ENCODE measurements at regions not wholly inside any gene's neighbourhood (a gene's known extent, or its start where the extent isn't known, plus 50 kb on each side); places are given as distances from the start of the nearest gene placed in this dataset.
"Not testable (repeated sequence)": the region's sequence is repeated elsewhere in the genome, so short reads cannot be mapped to it uniquely, and the experiment has no call there.

DNA sequence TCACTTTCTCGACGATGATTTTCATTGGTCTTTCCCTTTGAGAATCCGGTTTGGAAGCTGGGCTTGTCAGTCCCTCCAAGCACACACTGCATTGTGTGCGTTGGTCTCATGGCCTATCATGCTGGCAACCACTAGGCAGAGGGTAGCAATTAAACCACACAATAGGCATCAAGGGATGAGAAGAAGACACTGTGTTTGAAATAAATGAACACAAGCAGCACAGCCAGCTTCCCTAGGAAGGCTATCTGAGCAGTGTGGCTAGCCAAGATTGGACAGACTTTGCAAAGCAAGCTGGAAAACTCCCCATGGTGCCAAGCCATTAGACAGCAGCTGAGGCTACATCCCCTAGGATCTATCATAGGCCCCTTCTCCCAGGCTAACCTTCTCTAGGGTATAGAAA, 288.7 kb downstream of the NUF2 start:
- Histone ChIP-seq H3K4me3 (no peak overlapping the region), H3K27me3 (ENCODE audit: low read depth) (no peaks in the 10 kb centered on the region), H3K9me3 (replicated peaks) (no peaks in the 10 kb centered on the region), H3K27ac (replicated peaks) (no peak overlapping the region), H3K4me1 (no peaks in the 10 kb centered on the region), H3K36me3 (no peaks in the 10 kb centered on the region)
- intact Hi-C loops (cut with micrococcal nuclease), result no loop called here
- no peak for DNase-seq
- TF ChIP-seq, protein P1, sequence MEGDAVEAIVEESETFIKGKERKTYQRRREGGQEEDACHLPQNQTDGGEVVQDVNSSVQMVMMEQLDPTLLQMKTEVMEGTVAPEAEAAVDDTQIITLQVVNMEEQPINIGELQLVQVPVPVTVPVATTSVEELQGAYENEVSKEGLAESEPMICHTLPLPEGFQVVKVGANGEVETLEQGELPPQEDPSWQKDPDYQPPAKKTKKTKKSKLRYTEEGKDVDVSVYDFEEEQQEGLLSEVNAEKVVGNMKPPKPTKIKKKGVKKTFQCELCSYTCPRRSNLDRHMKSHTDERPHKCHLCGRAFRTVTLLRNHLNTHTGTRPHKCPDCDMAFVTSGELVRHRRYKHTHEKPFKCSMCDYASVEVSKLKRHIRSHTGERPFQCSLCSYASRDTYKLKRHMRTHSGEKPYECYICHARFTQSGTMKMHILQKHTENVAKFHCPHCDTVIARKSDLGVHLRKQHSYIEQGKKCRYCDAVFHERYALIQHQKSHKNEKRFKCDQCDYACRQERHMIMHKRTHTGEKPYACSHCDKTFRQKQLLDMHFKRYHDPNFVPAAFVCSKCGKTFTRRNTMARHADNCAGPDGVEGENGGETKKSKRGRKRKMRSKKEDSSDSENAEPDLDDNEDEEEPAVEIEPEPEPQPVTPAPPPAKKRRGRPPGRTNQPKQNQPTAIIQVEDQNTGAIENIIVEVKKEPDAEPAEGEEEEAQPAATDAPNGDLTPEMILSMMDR (IDR thresholded peaks at IDR 0.05; ENCODE audit: borderline replicate concordance), result no peak

GRCh38 chr1:163614361-163614760, 292.6 kb downstream of the NUF2 start:
- Histone ChIP-seq H3K4me1 (no peaks in the 10 kb centered on the region), H3K9me3 (replicated peaks) (peaks cover 7% of the 10 kb centered on the region), H3K36me3 (no peaks in the 10 kb centered on the region), H3K27ac (replicated peaks) (no peak overlapping the region), H3K4me3 (no peak overlapping the region), H3K27me3 (ENCODE audit: low read depth) (no peaks in the 10 kb centered on the region)
- intact Hi-C loops (cut with micrococcal nuclease), result no loop called here
- DNase-seq, result no peak
- TF ChIP-seq, protein P1 (IDR thresholded peaks at IDR 0.05; ENCODE audit: borderline replicate concordance), result no peak

GRCh38 chr1:163628034-163628773, 306.4 kb downstream of the NUF2 start:
- TF ChIP-seq, protein P1 (IDR thresholded peaks at IDR 0.05; ENCODE audit: borderline replicate concordance), result no peak
- H3K27me3 ChIP-seq (ENCODE audit: low read depth), result no peaks in the 10 kb centered on the region
- H3K36me3 ChIP-seq, result no peaks in the 10 kb centered on the region
- DNase-seq, result no peak
- no peaks in the 10 kb centered on the region for H3K4me1 ChIP-seq
- intact Hi-C loops (cut with micrococcal nuclease), result no loop called here
- H3K4me3 ChIP-seq, result no peak overlapping the region
- H3K9me3 ChIP-seq (replicated peaks), result peaks cover 41% of the 10 kb centered on the region
- H3K27ac ChIP-seq (replicated peaks), result no peak overlapping the region

- no peak overlapping the region for H3K27ac ChIP-seq (replicated peaks)
- H3K27me3 ChIP-seq (ENCODE audit: low read depth), result no peaks in the 10 kb centered on the region
- no peaks in the 10 kb centered on the region for H3K36me3 ChIP-seq
- peaks cover 64% of the 10 kb centered on the region for H3K9me3 ChIP-seq (replicated peaks)
- no peaks in the 10 kb centered on the region for H3K4me1 ChIP-seq
- H3K4me3 ChIP-seq, result no peak overlapping the region
- no peak for DNase-seq
- TF ChIP-seq, protein P1 (IDR thresholded peaks at IDR 0.05; ENCODE audit: borderline replicate concordance), result no peak
- intact Hi-C loops (cut with micrococcal nuclease), result no loop called here
Measured at GRCh38 chr1:163632269-163632668, 310.5 kb downstream of the NUF2 start.

DNA sequence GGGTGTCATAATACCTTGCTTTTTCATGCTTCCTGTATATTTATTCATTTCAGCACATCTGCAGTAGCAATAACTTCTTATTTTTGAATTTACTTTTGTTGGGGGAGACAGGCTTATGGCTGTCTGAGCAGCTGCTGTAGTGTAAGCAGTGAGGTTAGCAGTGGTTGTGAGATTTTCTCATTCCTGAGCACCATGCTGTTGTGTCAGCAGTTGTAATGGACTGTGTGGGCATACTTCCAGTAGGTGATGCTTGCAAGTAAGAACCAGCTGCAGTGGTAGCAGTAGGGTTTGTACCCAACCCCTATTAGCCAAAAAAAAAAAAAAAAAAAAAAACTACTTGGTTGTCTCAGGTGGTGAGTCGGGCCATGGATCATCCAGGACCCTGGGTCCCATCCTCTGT, 311.6 kb downstream of the NUF2 start:
- no peak for DNase-seq
- Histone ChIP-seq H3K4me3 (no peak overlapping the region), H3K36me3 (no peaks in the 10 kb centered on the region), H3K4me1 (no peaks in the 10 kb centered on the region), H3K9me3 (replicated peaks) (peaks cover 64% of the 10 kb centered on the region), H3K27me3 (ENCODE audit: low read depth) (no peaks in the 10 kb centered on the region), H3K27ac (replicated peaks) (no peak overlapping the region)
- TF ChIP-seq, protein P1 (IDR thresholded peaks at IDR 0.05; ENCODE audit: borderline replicate concordance), result no peak
- intact Hi-C loops (cut with micrococcal nuclease), result no loop called here

GRCh38 chr1:163645676-163646075, 323.9 kb downstream of the NUF2 start:
- H3K4me3 ChIP-seq; H3K4me1 ChIP-seq; H3K36me3 ChIP-seq; H3K9me3 ChIP-seq (replicated peaks); DNase-seq; H3K27ac ChIP-seq (replicated peaks); H3K27me3 ChIP-seq (ENCODE audit: low read depth); intact Hi-C loops (cut with micrococcal nuclease): not testable (repeated sequence)
